ENCODE measurements at regions not wholly inside any gene's neighbourhood (a gene's known extent, or its start where the extent isn't known, plus 50 kb on each side); places are given as distances from the start of the nearest gene placed in this dataset.

GRCh38 chr15:87349181-87349580, 907.4 kb downstream of the NTRK3 start:
- intact Hi-C loops (cut with DNase I; ENCODE audit: low total_unique reads): no loop called here
- 44 to 64% (median 54%) methylated on average over 2 of the region's 2 CpGs for WGBS, 5 donors

GRCh38 chr15:87348746-87349145, 907.8 kb downstream of the NTRK3 start:
- Histone ChIP-seq H3K36me3 (no peaks in the 10 kb centered on the region), H3K4me3 (no peak overlapping the region), H3K4me1 (no peaks in the 10 kb centered on the region), H3K27me3 (no peaks in the 10 kb centered on the region), H3K9me3 (peaks cover 0 to 6% (median 0%) of the 10 kb centered on the region in 4 donors), H3K27ac (no peak overlapping the region)
- WGBS, 5 donors: 9 to 15% (median 15%) methylated on average over 6 of the region's 6 CpGs
- no peak for DNase-seq
- TF ChIP-seq CTCF (IDR thresholded peaks at IDR 0.05): no peak
- TF ChIP-seq POLR2A (IDR thresholded peaks at IDR 0.05): no peak
- TF ChIP-seq EP300 (IDR thresholded peaks at IDR 0.05): no peak
- TF ChIP-seq POLR2AphosphoS5 (IDR thresholded peaks at IDR 0.05): no peak
- intact Hi-C loops (cut with DNase I; ENCODE audit: low total_unique reads): no loop called here

More at GRCh38 chr15:87349181-87349580, 907.4 kb downstream of the NTRK3 start:
- Histone ChIP-seq H3K4me3 (no peak overlapping the region), H3K9me3 (peaks cover 0 to 6% (median 0%) of the 10 kb centered on the region in 4 donors), H3K27ac (no peak overlapping the region), H3K27me3 (no peaks in the 10 kb centered on the region), H3K4me1 (no peaks in the 10 kb centered on the region), H3K36me3 (no peaks in the 10 kb centered on the region)
- no peak for DNase-seq
- no peak for TF ChIP-seq POLR2A (IDR thresholded peaks at IDR 0.05)
- TF ChIP-seq POLR2AphosphoS5 (IDR thresholded peaks at IDR 0.05): no peak
- no peak for TF ChIP-seq CTCF (IDR thresholded peaks at IDR 0.05)
- no peak for TF ChIP-seq EP300 (IDR thresholded peaks at IDR 0.05)

- Histone ChIP-seq H3K4me1 (no peaks in the 10 kb centered on the region), H3K27ac (no peak overlapping the region), H3K36me3 (no peaks in the 10 kb centered on the region), H3K27me3 (no peaks in the 10 kb centered on the region), H3K9me3 (peaks cover 0 to 6% (median 0%) of the 10 kb centered on the region in 4 donors), H3K4me3 (no peak overlapping the region)
- intact Hi-C loops (cut with DNase I; ENCODE audit: low total_unique reads): no loop called here
- no peak for DNase-seq
- WGBS, 5 donors: 33 to 47% (median 43%) methylated on average over 3 of the region's 3 CpGs
- TF ChIP-seq CTCF (IDR thresholded peaks at IDR 0.05) (no peak), POLR2A (IDR thresholded peaks at IDR 0.05) (no peak), POLR2AphosphoS5 (IDR thresholded peaks at IDR 0.05) (no peak), EP300 (IDR thresholded peaks at IDR 0.05) (no peak)
Observed at GRCh38 chr15:87347806-87348515, 908.6 kb downstream of the NTRK3 start.

- 88 to 93% (median 89%) methylated on average over 2 of the region's 2 CpGs for WGBS, 5 donors
Observed at GRCh38 chr15:87345961-87346360, 910.6 kb downstream of the NTRK3 start.

More at GRCh38 chr15:87345961-87346360, 910.6 kb downstream of the NTRK3 start:
- H3K4me1 ChIP-seq: no peaks in the 10 kb centered on the region
- H3K27ac ChIP-seq: no peak overlapping the region
- DNase-seq: no peak
- TF ChIP-seq POLR2A (IDR thresholded peaks at IDR 0.05) (no peak), EP300 (IDR thresholded peaks at IDR 0.05) (no peak), POLR2AphosphoS5 (IDR thresholded peaks at IDR 0.05) (no peak), CTCF (IDR thresholded peaks at IDR 0.05) (no peak)
- peaks cover 0 to 3% (median 0%) of the 10 kb centered on the region in 3 donors for H3K27me3 ChIP-seq
- H3K4me3 ChIP-seq: no peak overlapping the region
- intact Hi-C loops (cut with DNase I; ENCODE audit: low total_unique reads): no loop called here
- H3K9me3 ChIP-seq: peaks cover 0 to 6% (median 2%) of the 10 kb centered on the region in 4 donors
- H3K36me3 ChIP-seq: no peaks in the 10 kb centered on the region
